Activated B cell treated with CpG ODN at 0.5 μM for 24 hours (primary cell): ENCODE measurements at regions not wholly inside any gene's neighbourhood (a gene's known extent, or its start where the extent isn't known, plus 50 kb on each side); places are given as distances from the start of the nearest gene placed in this dataset.

Experiments used
- ATAC-seq: fragments of 200-7000 bp; cut with Tn5 transposase; one replicate; pipeline ENCODE4 v1.10.0; 2021; ENCODE audit warnings: low read depth, mild to moderate bottlenecking, moderate library complexity
- CTCF ChIA-PET: fragments of 350-600 bp; sonication (Branson Sonifier 250); formaldehyde crosslinking; loops from one replicate; lab custom pipeline; 2021; ENCODE audit warnings: antibody characterized with exemption; lab: Charles Lee
- POLR2A ChIA-PET: fragments of 350-600 bp; sonication (Branson Sonifier 250); formaldehyde crosslinking; loops from one replicate; lab custom pipeline; 2021; ENCODE audit warnings: antibody characterized with exemption; lab: Charles Lee
- DNase-seq: peaks from one replicate; pipeline ENCODE4 v3.0.0; 2022
- H3K27ac Mint-ChIP-seq: one replicate; pipeline ENCODE4 v1.8.0; 2020; ENCODE audit warnings: mixed read lengths
- H3K27me3 Mint-ChIP-seq: one replicate; pipeline ENCODE4 v1.8.0; 2021; ENCODE audit warnings: mixed read lengths
- H3K36me3 Mint-ChIP-seq: one replicate; pipeline ENCODE4 v1.8.0; 2021; ENCODE audit warnings: low read depth, mixed read lengths
- H3K4me1 Mint-ChIP-seq: one replicate; pipeline ENCODE4 v1.8.0; 2021; ENCODE audit warnings: mixed read lengths
- H3K4me3 Mint-ChIP-seq: one replicate; pipeline ENCODE4 v1.8.0; 2020; ENCODE audit warnings: mild to moderate bottlenecking, mixed read lengths
- H3K9me3 Mint-ChIP-seq: one replicate; pipeline ENCODE4 v1.8.0; 2020; ENCODE audit warnings: mixed read lengths
- CTCF ChIP-seq: fragments of 200-600 bp; IDR thresholded peaks from one replicate; pipeline ENCODE4 v1.8.0; 2022; ENCODE audit warnings: antibody characterized with exemption, mild to moderate bottlenecking
- intact Hi-C: fragments of 100-400 bp; cut with micrococcal nuclease; formaldehyde crosslinking; loops from one replicate; pipeline ENCODE4 v1.15.1; 2024

GRCh38 chr3:21105784-21106183 lies 645.2 kb downstream of the ZNF385D start:
- intact Hi-C loops, result no loop called here
- no peak for ATAC-seq
- no peak for TF ChIP-seq CTCF
- POLR2A ChIA-PET, result no interaction called here
- CTCF ChIA-PET, result no interaction called here
- DNase-seq, result no peak
- no peak overlapping the region for H3K27ac Mint-ChIP-seq
- no peaks in the 10 kb centered on the region for H3K36me3 Mint-ChIP-seq
- no peak overlapping the region for H3K4me3 Mint-ChIP-seq
- peaks cover 8% of the 10 kb centered on the region for H3K9me3 Mint-ChIP-seq
- H3K4me1 Mint-ChIP-seq, result no peaks in the 10 kb centered on the region
- no peaks in the 10 kb centered on the region for H3K27me3 Mint-ChIP-seq

DNA sequence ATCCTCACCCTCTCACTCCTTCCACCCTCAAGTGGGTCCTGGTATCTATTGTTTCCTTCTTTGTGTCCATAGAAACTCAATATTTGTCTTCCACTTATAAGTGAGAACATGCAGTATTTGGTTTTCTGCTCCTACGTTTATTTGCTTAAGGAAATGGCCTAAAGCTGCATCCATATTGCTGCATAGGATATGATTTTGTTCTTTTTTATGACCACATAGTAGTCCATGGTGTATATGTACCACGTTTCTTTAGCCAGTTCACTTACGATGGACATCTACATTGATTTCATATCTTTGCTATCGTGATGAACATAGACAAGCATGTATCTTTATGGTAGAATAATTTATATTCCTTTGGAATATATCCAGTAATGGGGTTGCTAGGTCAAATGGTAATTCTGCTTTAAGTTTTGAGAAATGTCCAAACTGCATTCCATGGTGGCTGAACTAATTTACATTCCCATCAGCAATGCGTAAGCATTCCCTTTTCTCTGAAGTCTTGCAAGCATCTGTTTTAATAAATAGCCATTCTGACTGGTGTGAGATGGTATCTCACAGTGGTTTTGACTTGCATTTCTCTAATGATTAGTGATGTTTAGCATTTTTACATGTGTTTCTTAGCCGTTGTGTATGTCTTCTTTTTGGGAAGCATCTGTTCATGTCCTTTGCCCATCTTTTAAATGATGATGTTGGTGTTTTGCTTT lies 650.2 kb downstream of the ZNF385D start:
- ATAC-seq (no peak), DNase-seq (no peak)
- H3K9me3 Mint-ChIP-seq, result peaks cover 10% of the 10 kb centered on the region
- H3K4me1 Mint-ChIP-seq, result no peaks in the 10 kb centered on the region
- H3K27me3 Mint-ChIP-seq, result no peaks in the 10 kb centered on the region
- intact Hi-C loops, result no loop called here
- no peak overlapping the region for H3K4me3 Mint-ChIP-seq
- no peak overlapping the region for H3K27ac Mint-ChIP-seq
- ChIA-PET POLR2A (no interaction called here), CTCF (no interaction called here)
- no peaks in the 10 kb centered on the region for H3K36me3 Mint-ChIP-seq
- no peak for TF ChIP-seq CTCF

GRCh38 chr3:21094686-21095085 lies 656.3 kb downstream of the ZNF385D start:
- DNase-seq (no peak), ATAC-seq (no peak)
- no peaks in the 10 kb centered on the region for H3K4me1 Mint-ChIP-seq
- POLR2A ChIA-PET, result no interaction called here
- H3K9me3 Mint-ChIP-seq, result peaks cover 3% of the 10 kb centered on the region
- no peaks in the 10 kb centered on the region for H3K27me3 Mint-ChIP-seq
- no peaks in the 10 kb centered on the region for H3K36me3 Mint-ChIP-seq
- intact Hi-C loops, result no loop called here
- H3K27ac Mint-ChIP-seq, result no peak overlapping the region
- CTCF ChIA-PET, result no interaction called here
- H3K4me3 Mint-ChIP-seq, result no peak overlapping the region
- TF ChIP-seq CTCF, result no peak

- ChIA-PET POLR2A (no interaction called here), CTCF (no interaction called here)
- ATAC-seq, result no peak
- H3K9me3 Mint-ChIP-seq, result peaks cover 7% of the 10 kb centered on the region
- no peak overlapping the region for H3K4me3 Mint-ChIP-seq
- H3K4me1 Mint-ChIP-seq, result no peaks in the 10 kb centered on the region
- no peaks in the 10 kb centered on the region for H3K36me3 Mint-ChIP-seq
- no peak for TF ChIP-seq CTCF
- intact Hi-C loops, result no loop called here
- no peak for DNase-seq
- H3K27ac Mint-ChIP-seq, result no peak overlapping the region
- no peaks in the 10 kb centered on the region for H3K27me3 Mint-ChIP-seq
These were observed 677.4 kb downstream of the ZNF385D start for GRCh38 chr3:21073561-21073960.

GRCh38 chr3:21067031-21067813 lies 683.8 kb downstream of the ZNF385D start:
- Mint-ChIP-seq H3K4me3 (no peak overlapping the region), H3K27me3 (no peaks in the 10 kb centered on the region), H3K9me3 (peaks cover 5% of the 10 kb centered on the region), H3K36me3 (no peaks in the 10 kb centered on the region), H3K4me1 (no peaks in the 10 kb centered on the region), H3K27ac (no peak overlapping the region)
- DNase-seq (no peak), ATAC-seq (no peak)
- ChIA-PET POLR2A (no interaction called here), CTCF (no interaction called here)
- intact Hi-C loops, result no loop called here
- no peak for TF ChIP-seq CTCF
